ENCODE measurements at regions not wholly inside any gene's neighbourhood (a gene's known extent, or its start where the extent isn't known, plus 50 kb on each side); places are given as distances from the start of the nearest gene placed in this dataset.

GRCh38 chr2:217466805-217467204 lies 536.0 kb downstream of the TNS1 start:
- no peak for DNase-seq (ENCODE audit: low read depth)
- TF ChIP-seq CTCF (conservative IDR thresholded peaks at IDR 0.05; ENCODE audit: low read depth, low read length): no peak
- H3K4me3 ChIP-seq (ENCODE audit: low read length): no peak overlapping the region

- H3K4me3 ChIP-seq (ENCODE audit: low read length): no peak overlapping the region
- no peak for DNase-seq (ENCODE audit: low read depth)
- TF ChIP-seq CTCF (conservative IDR thresholded peaks at IDR 0.05; ENCODE audit: low read depth, low read length): no peak
Measured at GRCh38 chr2:217466104-217466503, 536.7 kb downstream of the TNS1 start.

- H3K4me3 ChIP-seq (ENCODE audit: low read length): no peak overlapping the region
- no peak for TF ChIP-seq CTCF (conservative IDR thresholded peaks at IDR 0.05; ENCODE audit: low read depth, low read length)
- no peak for DNase-seq (ENCODE audit: low read depth)
Measured at GRCh38 chr2:217465100-217465499, 537.7 kb downstream of the TNS1 start.

- H3K4me3 ChIP-seq (ENCODE audit: low read length): no peak overlapping the region
- no peak for TF ChIP-seq CTCF (conservative IDR thresholded peaks at IDR 0.05; ENCODE audit: low read depth, low read length)
- DNase-seq (ENCODE audit: low read depth): no peak
Measured at GRCh38 chr2:217463402-217464075, 539.3 kb downstream of the TNS1 start.

- no peak overlapping the region for H3K4me3 ChIP-seq (ENCODE audit: low read length)
- DNase-seq (ENCODE audit: low read depth): no peak
- TF ChIP-seq CTCF (conservative IDR thresholded peaks at IDR 0.05; ENCODE audit: low read depth, low read length): no peak
Measured at GRCh38 chr2:217462121-217462520, 540.7 kb downstream of the TNS1 start.

GRCh38 chr2:217461674-217462073 lies 541.1 kb downstream of the TNS1 start:
- TF ChIP-seq CTCF (conservative IDR thresholded peaks at IDR 0.05; ENCODE audit: low read depth, low read length): no peak
- H3K4me3 ChIP-seq (ENCODE audit: low read length): no peak overlapping the region
- no peak for DNase-seq (ENCODE audit: low read depth)

- no peak overlapping the region for H3K4me3 ChIP-seq (ENCODE audit: low read length)
- no peak for TF ChIP-seq CTCF (conservative IDR thresholded peaks at IDR 0.05; ENCODE audit: low read depth, low read length)
- no peak for DNase-seq (ENCODE audit: low read depth)
Measured at GRCh38 chr2:217459680-217460405, 543.0 kb downstream of the TNS1 start.

All from retinal pigment epithelial cell (primary cell).